OCI-LY1 (cell line): ENCODE measurements at regions not wholly inside any gene's neighbourhood (a gene's known extent, or its start where the extent isn't known, plus 50 kb on each side); places are given as distances from the start of the nearest gene placed in this dataset.

Source experiments
- H2AFZ ChIP-seq: fragments of 200-600 bp; sonication (generic), shearing (Covaris generic); 2 replicates; pipeline ENCODE4 v1.6.0; 2014; ENCODE audit warnings: antibody characterized with exemption, mild to moderate bottlenecking, low read length
- H3F3A ChIP-seq: fragments of 200-600 bp; sonication (generic), shearing (Covaris generic); 2 replicates; pipeline ENCODE4 v1.6.0; 2014; ENCODE audit warnings: mild to moderate bottlenecking, antibody characterized with exemption, low read length, moderate library complexity; ENCODE audit not compliant: insufficient read depth
- H3K27ac ChIP-seq: fragments of 200-600 bp; sonication (generic); 2 replicates; pipeline ENCODE4 v1.5.1; 2014; ENCODE audit warnings: low read length, mixed run types, mild to moderate bottlenecking, low read depth; ENCODE audit not compliant: poor library complexity, severe bottlenecking
- H3K27me3 ChIP-seq: fragments of 200-600 bp; sonication (generic); 2 replicates; pipeline ENCODE4 v1.6.0; 2014; ENCODE audit warnings: antibody characterized with exemption, mild to moderate bottlenecking, low read length, moderate library complexity; ENCODE audit not compliant: insufficient read depth
- H3K36me3 ChIP-seq: fragments of 200-600 bp; sonication (generic); 2 replicates; pipeline ENCODE4 v1.6.1; 2014; ENCODE audit warnings: mild to moderate bottlenecking, antibody characterized with exemption, low read length, moderate library complexity, mixed read lengths; ENCODE audit not compliant: insufficient read depth
- H3K4me1 ChIP-seq: fragments of 200-600 bp; sonication (generic); 2 replicates; pipeline ENCODE4 v1.5.1; 2014; ENCODE audit warnings: mild to moderate bottlenecking, low read length, moderate library complexity; ENCODE audit not compliant: insufficient read depth, severe bottlenecking
- H3K4me2 ChIP-seq: fragments of 200-600 bp; sonication (generic), shearing (Covaris generic); 2 replicates; pipeline ENCODE4 v1.6.1; 2014; ENCODE audit warnings: low read length
- H3K4me3 ChIP-seq: fragments of 200-600 bp; sonication (generic); 2 replicates; pipeline ENCODE4 v1.5.1; 2014; ENCODE audit warnings: low read length, low read depth, mild to moderate bottlenecking, mixed read lengths; ENCODE audit not compliant: poor library complexity, severe bottlenecking
- H3K79me2 ChIP-seq: fragments of 200-600 bp; shearing (Covaris generic); 2 replicates; pipeline ENCODE4 v1.6.1; 2016; ENCODE audit warnings: mixed run types, low read length, mixed read lengths; ENCODE audit not compliant: insufficient read depth
- H3K9ac ChIP-seq: fragments of 200-600 bp; sonication (generic), shearing (Covaris generic); 2 replicates; pipeline ENCODE4 v1.6.1; 2014; ENCODE audit warnings: mild to moderate bottlenecking, low read length, mixed read lengths
- H3K9me2 ChIP-seq: fragments of 200-600 bp; sonication (generic), shearing (Covaris generic); 2 replicates; pipeline ENCODE4 v1.6.1; 2014; ENCODE audit warnings: low read depth, mild to moderate bottlenecking, low read length, mixed read lengths
- H3K9me3 ChIP-seq: fragments of 200-600 bp; shearing (Covaris generic); 2 replicates; pipeline ENCODE4 v1.6.1; 2014; ENCODE audit warnings: low read length, mixed read lengths
- H4K20me1 ChIP-seq: fragments of 200-600 bp; sonication (generic), shearing (Covaris generic); 2 replicates; pipeline ENCODE4 v1.6.0; 2016; ENCODE audit warnings: mild to moderate bottlenecking, low read length; ENCODE audit not compliant: insufficient read depth
- CTCF ChIP-seq: fragments of 200-600 bp; sonication (generic), shearing (Covaris generic); IDR thresholded peaks from 2 replicates; pipeline ENCODE4 v1.5.1; 2017; ENCODE audit warnings: mild to moderate bottlenecking, antibody characterized with exemption, low read length, moderate library complexity, mixed read lengths
- EZH2 ChIP-seq: fragments of 200-600 bp; sonication (generic), shearing (Covaris generic); IDR thresholded peaks from 2 replicates; pipeline ENCODE4 v1.8.0; 2017; ENCODE audit warnings: borderline replicate concordance, mixed run types, mild to moderate bottlenecking, antibody characterized with exemption, low read length, moderate library complexity, mixed read lengths

DNA sequence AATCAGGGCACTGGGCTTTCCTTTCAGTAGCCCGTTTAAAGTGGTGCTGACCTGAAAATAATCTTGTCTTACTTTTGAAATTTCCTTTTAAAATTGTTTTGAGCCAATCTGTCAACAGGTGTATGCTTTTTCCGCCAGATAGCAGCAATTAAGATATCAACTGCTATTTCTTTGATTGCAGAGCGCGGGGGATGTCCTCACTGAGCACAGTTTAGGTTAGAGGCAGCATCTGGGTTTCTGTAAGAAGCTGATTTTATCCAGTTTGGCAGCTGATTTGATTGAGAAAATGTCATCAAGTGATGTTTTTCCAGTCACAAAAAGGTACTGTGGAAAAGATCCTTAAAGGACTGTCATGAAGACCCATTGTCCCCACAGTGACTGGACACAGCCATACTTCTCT is 371.8 kb downstream of the ADAMTS20 start:
- no peak overlapping the region for H3K4me2 ChIP-seq
- no peak for TF ChIP-seq CTCF
- TF ChIP-seq EZH2: no peak

GRCh38 chr12:43179486-43179885 is 372.5 kb downstream of the ADAMTS20 start:
- Histone ChIP-seq H3K79me2 (no peaks in the 10 kb centered on the region), H3K9ac (no peak overlapping the region), H3K4me2 (no peak overlapping the region), H3K27me3 (no peaks in the 10 kb centered on the region), H3K9me2 (no peaks in the 10 kb centered on the region), H3K9me3 (no peaks in the 10 kb centered on the region), H3K4me1 (no peaks in the 10 kb centered on the region), H3K4me3 (no peak overlapping the region), H3F3A (no peaks in the 10 kb centered on the region), H2AFZ (no peak overlapping the region), H3K36me3 (no peaks in the 10 kb centered on the region), H3K27ac (no peak overlapping the region), H4K20me1 (no peaks in the 10 kb centered on the region)
- TF ChIP-seq CTCF: no peak
- no peak for TF ChIP-seq EZH2

More for the DNA sequence above, 371.8 kb downstream of the ADAMTS20 start:
- H3K27ac ChIP-seq: no peak overlapping the region
- H2AFZ ChIP-seq: no peak overlapping the region
- H3K9me3 ChIP-seq: no peaks in the 10 kb centered on the region
- H3K4me1 ChIP-seq: no peaks in the 10 kb centered on the region
- no peak overlapping the region for H3K9ac ChIP-seq
- H3K79me2 ChIP-seq: no peaks in the 10 kb centered on the region
- H3F3A ChIP-seq: no peaks in the 10 kb centered on the region
- H3K36me3 ChIP-seq: no peaks in the 10 kb centered on the region
- no peaks in the 10 kb centered on the region for H4K20me1 ChIP-seq
- no peaks in the 10 kb centered on the region for H3K27me3 ChIP-seq
- no peak overlapping the region for H3K4me3 ChIP-seq
- H3K9me2 ChIP-seq: no peaks in the 10 kb centered on the region

- no peaks in the 10 kb centered on the region for H3K36me3 ChIP-seq
- no peak overlapping the region for H2AFZ ChIP-seq
Observed at GRCh38 chr12:43177276-43177675, 374.7 kb downstream of the ADAMTS20 start.

More at GRCh38 chr12:43177276-43177675, 374.7 kb downstream of the ADAMTS20 start:
- no peak overlapping the region for H3K27ac ChIP-seq
- no peaks in the 10 kb centered on the region for H4K20me1 ChIP-seq
- no peak overlapping the region for H3K4me2 ChIP-seq
- TF ChIP-seq CTCF (no peak), EZH2 (no peak)
- H3K9me2 ChIP-seq: no peaks in the 10 kb centered on the region
- H3K4me1 ChIP-seq: no peaks in the 10 kb centered on the region
- H3K9me3 ChIP-seq: no peaks in the 10 kb centered on the region
- no peak overlapping the region for H3K4me3 ChIP-seq
- H3K9ac ChIP-seq: no peak overlapping the region
- H3K27me3 ChIP-seq: no peaks in the 10 kb centered on the region
- no peaks in the 10 kb centered on the region for H3F3A ChIP-seq
- H3K79me2 ChIP-seq: no peaks in the 10 kb centered on the region
